OCI-LY7 (cell line): ENCODE measurements at regions not wholly inside any gene's neighbourhood (a gene's known extent, or its start where the extent isn't known, plus 50 kb on each side); places are given as distances from the start of the nearest gene placed in this dataset.

Source experiments
- BruUV-seq: library from RNA; stranded (reverse); fragments of 400-500 nt; replicated peaks from 2 replicates; lab custom pipeline; 2021; lab: Mats Ljungman, UMichigan
- CTCF ChIA-PET: fragments of 300-600 bp; sonication (Branson Sonifier 250); formaldehyde crosslinking; loops from one replicate; lab custom pipeline; 2022; ENCODE audit warnings: antibody characterized with exemption; ENCODE audit not compliant: unreplicated experiment; lab: Charles Lee
- POLR2A ChIA-PET: fragments of 300-600 bp; sonication (Branson Sonifier 250); formaldehyde crosslinking; loops from one replicate; lab custom pipeline; 2022; ENCODE audit warnings: antibody characterized with exemption; lab: Charles Lee
- DNase-seq: peaks from one replicate; pipeline ENCODE4 v3.0.0-alpha.2; 2015; ENCODE audit warnings: low spot score
- H2AFZ ChIP-seq: fragments of 200-600 bp; sonication (generic), shearing (Covaris generic); 2 replicates; pipeline ENCODE4 v1.6.1; 2014; ENCODE audit warnings: mild to moderate bottlenecking, antibody characterized with exemption, low read length, moderate library complexity
- H3K27ac ChIP-seq: fragments of 200-600 bp; sonication (generic); 2 replicates; pipeline ENCODE4 v1.5.1; 2014; ENCODE audit warnings: mixed run types, low read depth, mild to moderate bottlenecking, moderate library complexity, low read length, inconsistent platforms; ENCODE audit not compliant: poor library complexity, severe bottlenecking
- H3K36me3 ChIP-seq: fragments of 200-600 bp; sonication (generic); 2 replicates; pipeline ENCODE4 v1.6.1; 2014; ENCODE audit warnings: mild to moderate bottlenecking, antibody characterized with exemption, low read length, moderate library complexity, mixed read lengths; ENCODE audit not compliant: insufficient read depth
- H3K4me1 ChIP-seq: fragments of 200-600 bp; sonication (generic); 2 replicates; pipeline ENCODE4 v1.5.1; 2014; ENCODE audit warnings: mild to moderate bottlenecking, low read length; ENCODE audit not compliant: insufficient read depth, poor library complexity, severe bottlenecking
- H3K4me2 ChIP-seq: fragments of 200-600 bp; sonication (generic); 2 replicates; pipeline ENCODE4 v1.6.1; 2014; ENCODE audit warnings: mild to moderate bottlenecking, low read length
- H3K4me3 ChIP-seq: fragments of 200-600 bp; sonication (generic); 2 replicates; pipeline ENCODE4 v1.5.1; 2014; ENCODE audit warnings: mild to moderate bottlenecking, low read depth, low read length; ENCODE audit not compliant: poor library complexity, severe bottlenecking
- H3K79me2 ChIP-seq: fragments of 200-600 bp; sonication (generic); 2 replicates; pipeline ENCODE4 v1.6.1; 2016; ENCODE audit warnings: low read depth, mild to moderate bottlenecking, low read length, moderate library complexity, mixed read lengths; ENCODE audit not compliant: insufficient read depth
- H3K9me2 ChIP-seq: fragments of 200-600 bp; sonication (generic); 2 replicates; pipeline ENCODE4 v1.6.1; 2016; ENCODE audit warnings: mild to moderate bottlenecking, low read length, mixed read lengths; ENCODE audit not compliant: insufficient read depth
- H3K9me3 ChIP-seq: fragments of 200-600 bp; sonication (generic); 2 replicates; pipeline ENCODE4 v1.6.1; 2014; ENCODE audit warnings: mild to moderate bottlenecking, mixed run types, low read length, mixed read lengths
- H4K20me1 ChIP-seq: fragments of 200-600 bp; sonication (generic); 2 replicates; pipeline ENCODE4 v1.6.1; 2014; ENCODE audit warnings: mild to moderate bottlenecking, antibody characterized with exemption, low read length, moderate library complexity, mixed read lengths; ENCODE audit not compliant: insufficient read depth
- CTCF ChIP-seq: fragments of 200-600 bp; sonication (generic); conservative IDR thresholded peaks from 2 replicates; pipeline ENCODE4 v1.5.1; 2014; ENCODE audit warnings: mild to moderate bottlenecking, antibody characterized with exemption, low read length, moderate library complexity, mixed read lengths
- EZH2phosphoT487 ChIP-seq: fragments of 200-600 bp; sonication (generic); IDR thresholded peaks from 2 replicates; pipeline ENCODE4 v1.6.1; 2018; ENCODE audit warnings: low read depth, borderline replicate concordance, mild to moderate bottlenecking, mixed run types, antibody characterized with exemption, low read length, moderate library complexity, mixed read lengths
- intact Hi-C: fragments of 100-400 bp; cut with micrococcal nuclease; formaldehyde crosslinking; loops from one replicate; pipeline ENCODE4 v1.10.0; 2022; ENCODE audit not compliant: unreplicated experiment

- no peak for DNase-seq
- Histone ChIP-seq H3K9me2 (no peaks in the 10 kb centered on the region), H2AFZ (no peak overlapping the region), H3K79me2 (no peaks in the 10 kb centered on the region), H3K9me3 (no peaks in the 10 kb centered on the region), H3K4me3 (no peak overlapping the region), H3K36me3 (no peaks in the 10 kb centered on the region), H3K27ac (no peak overlapping the region), H3K4me1 (no peaks in the 10 kb centered on the region), H4K20me1 (no peaks in the 10 kb centered on the region), H3K4me2 (no peak overlapping the region)
- TF ChIP-seq CTCF: no peak
- TF ChIP-seq EZH2phosphoT487: no peak
- BruUV-seq: no TSS peak
- ChIA-PET POLR2A (no interaction called here), CTCF (no interaction called here)
- intact Hi-C loops: no loop called here
Measured at GRCh38 chr14:86619726-86620125, 1089.8 kb downstream of the FLRT2 start.

- no peaks in the 10 kb centered on the region for H3K4me1 ChIP-seq
- BruUV-seq: no TSS peak
- intact Hi-C loops: no loop called here
Measured at GRCh38 chr14:86613786-86614185, 1083.8 kb downstream of the FLRT2 start.

GRCh38 chr14:86613126-86613525, 1083.2 kb downstream of the FLRT2 start:
- no peaks in the 10 kb centered on the region for H3K4me1 ChIP-seq

More at GRCh38 chr14:86613786-86614185, 1083.8 kb downstream of the FLRT2 start:
- H2AFZ ChIP-seq: no peak overlapping the region
- H3K4me3 ChIP-seq: no peak overlapping the region
- DNase-seq: no peak
- H3K27ac ChIP-seq: no peak overlapping the region
- H3K36me3 ChIP-seq: no peaks in the 10 kb centered on the region
- no peaks in the 10 kb centered on the region for H3K9me2 ChIP-seq
- CTCF ChIA-PET: no interaction called here
- TF ChIP-seq EZH2phosphoT487 (no peak), CTCF (no peak)
- H3K9me3 ChIP-seq: no peaks in the 10 kb centered on the region
- H3K4me2 ChIP-seq: no peak overlapping the region
- no peaks in the 10 kb centered on the region for H3K79me2 ChIP-seq
- H4K20me1 ChIP-seq: no peaks in the 10 kb centered on the region
- POLR2A ChIA-PET: interaction anchor here (0.7 kb wide), 2 partner anchors 42 to 738 kb away, joined by 3 read pairs; no protein-coding TSS in a partner anchor

More at GRCh38 chr14:86613126-86613525, 1083.2 kb downstream of the FLRT2 start:
- DNase-seq: no peak
- Histone ChIP-seq H3K79me2 (no peaks in the 10 kb centered on the region), H3K4me2 (no peak overlapping the region), H3K4me3 (no peak overlapping the region), H2AFZ (no peak overlapping the region), H3K9me2 (no peaks in the 10 kb centered on the region), H3K9me3 (no peaks in the 10 kb centered on the region), H3K27ac (no peak overlapping the region), H4K20me1 (no peaks in the 10 kb centered on the region), H3K36me3 (no peaks in the 10 kb centered on the region)
- TF ChIP-seq EZH2phosphoT487: no peak
- TF ChIP-seq CTCF: no peak
- BruUV-seq: no TSS peak
- intact Hi-C loops: no loop called here
- ChIA-PET POLR2A (interaction anchor here (0.7 kb wide), 1 partner anchor 41 kb away, joined by 3 read pairs; no protein-coding TSS in a partner anchor), CTCF (no interaction called here)
